ENCODE measurements at regions not wholly inside any gene's neighbourhood (a gene's known extent, or its start where the extent isn't known, plus 50 kb on each side); places are given as distances from the start of the nearest gene placed in this dataset.
"Not testable (repeated sequence)": the region's sequence is repeated elsewhere in the genome, so short reads cannot be mapped to it uniquely, and the experiment has no call there.

GRCh38 chr1:67551375-67551774, 121.2 kb upstream of the SERBP1 start:
- Mint-ChIP-seq H3K27me3 (ENCODE audit: low read depth) (no peaks in the 10 kb centered on the region), H3K4me1 (no peaks in the 10 kb centered on the region), H3K4me3 (no peak overlapping the region), H3K36me3 (ENCODE audit: low read depth) (no peaks in the 10 kb centered on the region), H3K9me3 (peaks cover 2% of the 10 kb centered on the region), H3K27ac (ENCODE audit: unreplicated experiment) (no peak overlapping the region)
- DNase-seq (ENCODE audit: low read depth, low spot score) = no peak
- TF ChIP-seq CTCF (conservative IDR thresholded peaks at IDR 0.05) = no peak

- no peak for DNase-seq (ENCODE audit: low read depth, low spot score)
- Mint-ChIP-seq H3K36me3 (ENCODE audit: low read depth) (no peaks in the 10 kb centered on the region), H3K4me1 (no peaks in the 10 kb centered on the region), H3K9me3 (peaks cover 2% of the 10 kb centered on the region), H3K4me3 (no peak overlapping the region), H3K27ac (ENCODE audit: unreplicated experiment) (no peak overlapping the region), H3K27me3 (ENCODE audit: low read depth) (no peaks in the 10 kb centered on the region)
- no peak for TF ChIP-seq CTCF (conservative IDR thresholded peaks at IDR 0.05)
Measured at GRCh38 chr1:67552336-67552759, 122.1 kb upstream of the SERBP1 start.

GRCh38 chr1:67554204-67554603, 124.0 kb upstream of the SERBP1 start:
- not testable (repeated sequence) for H3K27me3 Mint-ChIP-seq (ENCODE audit: low read depth); H3K36me3 Mint-ChIP-seq (ENCODE audit: low read depth); DNase-seq (ENCODE audit: low read depth, low spot score); H3K4me3 Mint-ChIP-seq; H3K9me3 Mint-ChIP-seq; H3K4me1 Mint-ChIP-seq; H3K27ac Mint-ChIP-seq (ENCODE audit: unreplicated experiment)

- no peaks in the 10 kb centered on the region for H3K4me1 Mint-ChIP-seq
- H3K9me3 Mint-ChIP-seq = no peaks in the 10 kb centered on the region
- no peaks in the 10 kb centered on the region for H3K36me3 Mint-ChIP-seq (ENCODE audit: low read depth)
- no peak for DNase-seq (ENCODE audit: low read depth, low spot score)
- H3K27me3 Mint-ChIP-seq (ENCODE audit: low read depth) = no peaks in the 10 kb centered on the region
- H3K4me3 Mint-ChIP-seq = no peak overlapping the region
- TF ChIP-seq CTCF (conservative IDR thresholded peaks at IDR 0.05) = no peak
- H3K27ac Mint-ChIP-seq (ENCODE audit: unreplicated experiment) = no peak overlapping the region
Measured at GRCh38 chr1:67555461-67556296, 125.5 kb upstream of the SERBP1 start.

- no peaks in the 10 kb centered on the region for H3K27me3 Mint-ChIP-seq (ENCODE audit: low read depth)
- no peak for TF ChIP-seq CTCF (conservative IDR thresholded peaks at IDR 0.05)
- H3K9me3 Mint-ChIP-seq = no peaks in the 10 kb centered on the region
- H3K36me3 Mint-ChIP-seq (ENCODE audit: low read depth) = no peaks in the 10 kb centered on the region
- no peak for DNase-seq (ENCODE audit: low read depth, low spot score)
- no peak overlapping the region for H3K27ac Mint-ChIP-seq (ENCODE audit: unreplicated experiment)
- H3K4me1 Mint-ChIP-seq = no peaks in the 10 kb centered on the region
- H3K4me3 Mint-ChIP-seq = no peak overlapping the region
Measured at GRCh38 chr1:67556297-67556900, 126.2 kb upstream of the SERBP1 start.
